BE2C (cell line): ENCODE measurements at regions not wholly inside any gene's neighbourhood (a gene's known extent, or its start where the extent isn't known, plus 50 kb on each side); places are given as distances from the start of the nearest gene placed in this dataset.

Source experiments
- DNase-seq: peaks from one replicate; pipeline ENCODE4 v3.0.0-alpha.2; 2020
- H3K27me3 ChIP-seq: fragments of 250-450 bp; sonication (Bioruptor Pico); 2 replicates; pipeline ENCODE4 v1.5.1; 2020; ENCODE audit warnings: mild to moderate bottlenecking
- H3K36me3 ChIP-seq: fragments of 250-450 bp; sonication (Bioruptor Pico); 2 replicates; pipeline ENCODE4 v1.5.1; 2020; ENCODE audit warnings: mild to moderate bottlenecking
- H3K4me1 ChIP-seq: fragments of 250-450 bp; sonication (Bioruptor Pico); 2 replicates; pipeline ENCODE4 v1.5.1; 2020
- H3K4me3 ChIP-seq: 2 replicates; pipeline ENCODE4 v1.5.1; 2011; ENCODE audit warnings: low read depth, low read length
- H3K9me3 ChIP-seq: fragments of 250-450 bp; sonication (Bioruptor Pico); 2 replicates; pipeline ENCODE4 v1.5.1; 2020
- CTCF ChIP-seq: IDR thresholded peaks from 2 replicates; pipeline ENCODE4 v1.5.1; 2012; ENCODE audit warnings: mild to moderate bottlenecking, low read depth, low read length

GRCh38 chr15:93274257-93274656 is 185.2 kb upstream of the RGMA start:
- Histone ChIP-seq H3K36me3 (no peaks in the 10 kb centered on the region), H3K27me3 (no peaks in the 10 kb centered on the region), H3K4me1 (no peaks in the 10 kb centered on the region), H3K9me3 (no peaks in the 10 kb centered on the region; the same call in none of the 2 replicates), H3K4me3 (no peak overlapping the region)
- no peak for TF ChIP-seq CTCF
- no peak for DNase-seq

- no peak for TF ChIP-seq CTCF
- DNase-seq, result no peak
- H3K9me3 ChIP-seq, result no peaks in the 10 kb centered on the region; the same call in none of the 2 replicates
These were observed 182.9 kb upstream of the RGMA start for GRCh38 chr15:93271871-93272270.

GRCh38 chr15:93270937-93271467 is 182.0 kb upstream of the RGMA start:
- TF ChIP-seq CTCF, result no peak
- no peaks in the 10 kb centered on the region; the same call in none of the 2 replicates for H3K9me3 ChIP-seq
- H3K4me3 ChIP-seq, result no peak overlapping the region
- no peaks in the 10 kb centered on the region for H3K36me3 ChIP-seq
- H3K27me3 ChIP-seq, result no peaks in the 10 kb centered on the region
- no peak for DNase-seq
- H3K4me1 ChIP-seq, result no peaks in the 10 kb centered on the region

More at GRCh38 chr15:93271871-93272270, 182.9 kb upstream of the RGMA start:
- Histone ChIP-seq H3K36me3 (no peaks in the 10 kb centered on the region), H3K4me3 (no peak overlapping the region), H3K4me1 (no peaks in the 10 kb centered on the region), H3K27me3 (no peaks in the 10 kb centered on the region)

GRCh38 chr15:93268066-93268465 is 179.1 kb upstream of the RGMA start:
- no peaks in the 10 kb centered on the region for H3K4me1 ChIP-seq

GRCh38 chr15:93266291-93266690 is 177.3 kb upstream of the RGMA start:
- no peaks in the 10 kb centered on the region; the same call in none of the 2 replicates for H3K9me3 ChIP-seq
- H3K4me3 ChIP-seq, result no peak overlapping the region
- H3K27me3 ChIP-seq, result no peaks in the 10 kb centered on the region
- no peaks in the 10 kb centered on the region for H3K4me1 ChIP-seq
- DNase-seq, result no peak
- no peak for TF ChIP-seq CTCF
- no peaks in the 10 kb centered on the region for H3K36me3 ChIP-seq

More at GRCh38 chr15:93268066-93268465, 179.1 kb upstream of the RGMA start:
- no peak for TF ChIP-seq CTCF
- H3K9me3 ChIP-seq, result no peaks in the 10 kb centered on the region; the same call in none of the 2 replicates
- no peaks in the 10 kb centered on the region for H3K36me3 ChIP-seq
- no peak overlapping the region for H3K4me3 ChIP-seq
- DNase-seq, result no peak
- no peaks in the 10 kb centered on the region for H3K27me3 ChIP-seq

- no peak for TF ChIP-seq CTCF
- Histone ChIP-seq H3K36me3 (no peaks in the 10 kb centered on the region), H3K9me3 (no peaks in the 10 kb centered on the region), H3K4me3 (no peak overlapping the region), H3K27me3 (no peaks in the 10 kb centered on the region), H3K4me1 (no peaks in the 10 kb centered on the region)
- DNase-seq, result no peak
These were observed 176.1 kb upstream of the RGMA start for GRCh38 chr15:93265111-93265556.
